Neural cell (in vitro differentiated cells): ENCODE measurements at regions not wholly inside any gene's neighbourhood (a gene's known extent, or its start where the extent isn't known, plus 50 kb on each side); places are given as distances from the start of the nearest gene placed in this dataset.

Experiments used
- EZH2 ChIP-seq: fragments of 200-600, 300-800 bp; shearing (Covaris generic), sonication (generic); IDR thresholded peaks from 2 replicates; pipeline ENCODE4 v1.6.1; 2014; ENCODE audit warnings: antibody characterized with exemption, low read length, borderline replicate concordance, mild to moderate bottlenecking; ENCODE audit not compliant: insufficient read depth, poor library complexity, severe bottlenecking
- POLR2AphosphoS5 ChIP-seq: IDR thresholded peaks from 2 replicates; pipeline ENCODE4 v1.6.1; 2012
- RAD21 ChIP-seq: fragments of 450-650 bp; conservative IDR thresholded peaks from 2 replicates; pipeline ENCODE4 v1.6.1; 2014; ENCODE audit warnings: antibody characterized with exemption, mild to moderate bottlenecking, moderate library complexity
- REST ChIP-seq: IDR thresholded peaks from 2 replicates; pipeline ENCODE4 v1.6.1; 2012; ENCODE audit warnings: borderline replicate concordance
- TAF1 ChIP-seq: IDR thresholded peaks from 2 replicates; pipeline ENCODE4 v1.6.1; 2012; ENCODE audit warnings: low read depth
- TF ChIP-seq, protein P1 (sequence below): fragments of 450-650 bp; IDR thresholded peaks from 2 replicates; pipeline ENCODE4 v1.5.1; 2014; ENCODE audit warnings: antibody characterized with exemption, mild to moderate bottlenecking, moderate library complexity; ENCODE audit not compliant: poor library complexity, severe bottlenecking

- TF ChIP-seq EZH2, result no peak
- TF ChIP-seq REST, result no peak
- TF ChIP-seq TAF1, result no peak
- TF ChIP-seq, protein P1, sequence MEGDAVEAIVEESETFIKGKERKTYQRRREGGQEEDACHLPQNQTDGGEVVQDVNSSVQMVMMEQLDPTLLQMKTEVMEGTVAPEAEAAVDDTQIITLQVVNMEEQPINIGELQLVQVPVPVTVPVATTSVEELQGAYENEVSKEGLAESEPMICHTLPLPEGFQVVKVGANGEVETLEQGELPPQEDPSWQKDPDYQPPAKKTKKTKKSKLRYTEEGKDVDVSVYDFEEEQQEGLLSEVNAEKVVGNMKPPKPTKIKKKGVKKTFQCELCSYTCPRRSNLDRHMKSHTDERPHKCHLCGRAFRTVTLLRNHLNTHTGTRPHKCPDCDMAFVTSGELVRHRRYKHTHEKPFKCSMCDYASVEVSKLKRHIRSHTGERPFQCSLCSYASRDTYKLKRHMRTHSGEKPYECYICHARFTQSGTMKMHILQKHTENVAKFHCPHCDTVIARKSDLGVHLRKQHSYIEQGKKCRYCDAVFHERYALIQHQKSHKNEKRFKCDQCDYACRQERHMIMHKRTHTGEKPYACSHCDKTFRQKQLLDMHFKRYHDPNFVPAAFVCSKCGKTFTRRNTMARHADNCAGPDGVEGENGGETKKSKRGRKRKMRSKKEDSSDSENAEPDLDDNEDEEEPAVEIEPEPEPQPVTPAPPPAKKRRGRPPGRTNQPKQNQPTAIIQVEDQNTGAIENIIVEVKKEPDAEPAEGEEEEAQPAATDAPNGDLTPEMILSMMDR, result no peak
- TF ChIP-seq POLR2AphosphoS5, result no peak
- no peak for TF ChIP-seq RAD21
Measured at GRCh38 chr7:121503730-121504129, 107.6 kb upstream of the FAM3C start.
